Small intestine (tissue), 7 donors: ENCODE measurements at regions not wholly inside any gene's neighbourhood (a gene's known extent, or its start where the extent isn't known, plus 50 kb on each side); places are given as distances from the start of the nearest gene placed in this dataset.

Experiments
- DNase-seq, 2 donors: peaks; one replicate each; pipeline versions ENCODE4 v3.0.0 to v3.0.0-alpha.2; 2013
- FAIRE-seq: peaks from 2 replicates; lab custom pipeline; 2012; peaks lifted over from hg19 to GRCh38; lab: Jason Lieb, UNC
- H3K27ac ChIP-seq, 3 donors: one replicate each; pipeline ENCODE4 v1.5.1; 2013; ENCODE audit warnings: low read length in 2 of 3, mild to moderate bottlenecking in 2 of 3, control low read depth in 1 of 3, inconsistent platforms in 1 of 3, low read depth in 1 of 3, moderate library complexity in 1 of 3
- H3K27me3 ChIP-seq, 3 donors: one replicate each; pipeline ENCODE4 v1.6.1; 2013; ENCODE audit warnings: low read length in 3 of 3, inconsistent platforms in 1 of 3; ENCODE audit not compliant: control insufficient read depth in 3 of 3, insufficient read depth in 3 of 3
- H3K36me3 ChIP-seq, 3 donors: one replicate each; pipeline ENCODE4 v1.6.1; 2013; ENCODE audit warnings: low read length in 3 of 3, inconsistent platforms in 1 of 3, low read depth in 1 of 3, mild to moderate bottlenecking in 1 of 3, moderate library complexity in 1 of 3; ENCODE audit not compliant: control insufficient read depth in 3 of 3, insufficient read depth in 2 of 3
- H3K4me1 ChIP-seq, 3 donors: one replicate each; pipeline ENCODE4 v1.6.1; 2013; ENCODE audit warnings: low read length in 2 of 3, inconsistent platforms in 1 of 3, low read depth in 1 of 3, mild to moderate bottlenecking in 1 of 3, moderate library complexity in 1 of 3; ENCODE audit not compliant: control insufficient read depth in 3 of 3, insufficient read depth in 2 of 3
- H3K4me3 ChIP-seq, 3 donors: one replicate each; pipeline ENCODE4 v1.5.1; 2013; ENCODE audit warnings: low read length in 3 of 3, control low read depth in 1 of 3, inconsistent platforms in 1 of 3, low read depth in 1 of 3, mild to moderate bottlenecking in 1 of 3, moderate library complexity in 1 of 3
- H3K9me3 ChIP-seq, 2 donors: one replicate each; pipeline ENCODE4 v1.6.1; 2013; ENCODE audit warnings: low read depth in 1 of 2, low read length in 1 of 2; ENCODE audit not compliant: control insufficient read depth in 2 of 2, insufficient read depth in 1 of 2
- WGBS, 3 donors: extraction: QIAGEN DNeasy Blood & Tissue Kit; methylation state at CpG; one replicate each; pipeline ENCODE4 v1.1.7; 2013; 5-methylcytosine and 5-hydroxymethylcytosine counted together
- donor health status: healthy with polysubstance abuse.
- donor health status: control.
- donor health status: control.
- donor health status: Bipolar disorder and iron deficiency.
- donor health status: healthy.

GRCh38 chr7:45242261-45242660 lies 84.7 kb downstream of the RAMP3 start:
- Histone ChIP-seq H3K27ac (no peak overlapping the region), H3K9me3 (no peaks in the 10 kb centered on the region), H3K4me1 (no peaks in the 10 kb centered on the region), H3K36me3 (no peaks in the 10 kb centered on the region), H3K27me3 (peaks cover 0 to 7% (median 4%) of the 10 kb centered on the region in 3 donors), H3K4me3 (no peak overlapping the region)
- WGBS, 3 donors: 84 to 86% (median 86%) methylated on average over 4 of the region's 4 CpGs
- DNase-seq (no peak), FAIRE-seq (no peak)

GRCh38 chr7:45242698-45243097 lies 85.1 kb downstream of the RAMP3 start:
- DNase-seq (no peak), FAIRE-seq (no peak)
- 87 to 92% (median 91%) methylated on average over 3 of the region's 3 CpGs for WGBS, 3 donors
- H3K9me3 ChIP-seq: no peaks in the 10 kb centered on the region
- peaks cover 0 to 7% (median 3%) of the 10 kb centered on the region in 3 donors for H3K27me3 ChIP-seq
- H3K4me3 ChIP-seq: no peak overlapping the region
- H3K27ac ChIP-seq: no peak overlapping the region
- no peaks in the 10 kb centered on the region for H3K4me1 ChIP-seq
- H3K36me3 ChIP-seq: no peaks in the 10 kb centered on the region

DNA sequence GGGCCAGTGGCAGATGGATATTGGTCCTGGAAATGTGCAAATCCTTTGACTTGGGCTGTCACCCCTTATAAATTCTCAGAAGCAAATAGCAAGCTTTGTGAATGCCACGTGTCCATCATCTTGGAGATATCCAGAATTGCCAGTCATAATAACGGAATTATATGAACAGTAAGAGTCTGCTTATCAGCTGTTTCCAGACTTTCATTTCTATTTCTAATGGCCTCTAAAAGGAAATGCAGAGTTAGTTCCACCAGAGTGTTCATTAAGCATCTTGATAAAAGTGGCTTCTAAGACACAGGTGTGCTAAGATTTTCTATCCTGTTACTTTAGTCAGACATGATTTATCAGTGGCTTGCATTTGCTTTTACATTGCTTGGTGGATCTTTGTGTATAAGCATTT lies 87.4 kb downstream of the RAMP3 start:
- DNase-seq (no peak), FAIRE-seq (no peak)
- Histone ChIP-seq H3K27ac (no peak overlapping the region), H3K9me3 (no peaks in the 10 kb centered on the region), H3K4me3 (no peak overlapping the region), H3K4me1 (no peaks in the 10 kb centered on the region), H3K27me3 (peaks cover 0 to 4% (median 2%) of the 10 kb centered on the region in 3 donors), H3K36me3 (no peaks in the 10 kb centered on the region)
- 67 to 79% (median 67%) methylated on average over 2 of the region's 2 CpGs for WGBS, 3 donors

- Histone ChIP-seq H3K27me3 (peaks cover 0 to 2% (median under 1%) of the 10 kb centered on the region in 3 donors), H3K4me1 (no peaks in the 10 kb centered on the region), H3K9me3 (no peaks in the 10 kb centered on the region), H3K36me3 (no peaks in the 10 kb centered on the region), H3K4me3 (no peak overlapping the region), H3K27ac (no peak overlapping the region)
- FAIRE-seq: no peak
- DNase-seq: no peak
- WGBS, 3 donors: 66 to 81% (median 69%) methylated on average over 3 of the region's 3 CpGs
Measured at GRCh38 chr7:45246339-45246738, 88.7 kb downstream of the RAMP3 start.

DNA sequence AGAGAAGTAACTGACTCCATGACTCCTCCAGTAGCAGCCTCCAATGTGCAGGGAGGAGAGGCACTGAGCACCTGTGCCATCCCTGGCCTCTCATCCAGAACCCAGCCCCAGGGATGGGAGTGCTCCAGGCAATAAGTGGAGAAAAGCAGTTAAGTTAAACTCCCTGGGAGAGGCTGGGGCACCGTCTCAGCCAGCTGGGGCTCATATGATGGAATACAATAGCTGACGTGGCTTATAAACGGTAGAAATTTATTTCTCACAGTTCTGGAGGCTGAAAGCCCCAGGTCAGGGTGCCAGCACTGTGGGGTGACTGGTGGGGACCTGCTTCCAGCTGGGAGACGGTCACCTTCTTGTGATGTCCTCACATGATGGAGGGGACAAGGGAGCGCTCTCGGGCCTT lies 94.7 kb downstream of the RAMP3 start:
- no peak overlapping the region for H3K27ac ChIP-seq
- no peak overlapping the region for H3K4me3 ChIP-seq
- H3K27me3 ChIP-seq: peaks cover 0 to 5% (median 3%) of the 10 kb centered on the region in 3 donors
- no peaks in the 10 kb centered on the region for H3K36me3 ChIP-seq
- H3K4me1 ChIP-seq: no peaks in the 10 kb centered on the region
- DNase-seq (no peak), FAIRE-seq (no peak)
- H3K9me3 ChIP-seq: no peaks in the 10 kb centered on the region
- WGBS, 3 donors: 59 to 71% (median 66%) methylated on average over 6 of the region's 6 CpGs

DNA sequence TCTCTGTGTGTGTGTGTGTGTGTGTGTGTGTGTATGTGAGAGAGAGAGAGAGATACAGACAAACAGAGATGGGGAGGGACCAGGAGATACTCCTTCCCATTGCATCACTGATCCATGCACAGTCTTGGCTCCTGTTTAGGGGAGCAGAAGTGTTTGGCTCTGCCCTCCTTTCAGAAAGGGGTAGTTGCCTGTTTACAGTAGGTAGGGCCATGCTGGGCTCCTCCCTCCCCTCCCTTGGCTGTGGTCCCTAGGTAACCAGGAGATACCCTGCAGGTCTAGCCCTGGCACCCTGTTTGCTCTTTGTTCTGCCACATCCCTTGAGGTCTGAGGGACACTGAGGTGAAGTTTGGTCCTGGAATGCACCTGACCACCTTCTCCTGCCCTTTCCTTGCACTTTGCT lies 95.3 kb downstream of the RAMP3 start:
- Histone ChIP-seq H3K36me3 (no peaks in the 10 kb centered on the region), H3K4me3 (no peak overlapping the region), H3K9me3 (no peaks in the 10 kb centered on the region), H3K27me3 (peaks cover 0 to 5% (median 3%) of the 10 kb centered on the region in 3 donors), H3K27ac (no peak overlapping the region), H3K4me1 (no peaks in the 10 kb centered on the region)
- FAIRE-seq (no peak), DNase-seq (no peak)

DNA sequence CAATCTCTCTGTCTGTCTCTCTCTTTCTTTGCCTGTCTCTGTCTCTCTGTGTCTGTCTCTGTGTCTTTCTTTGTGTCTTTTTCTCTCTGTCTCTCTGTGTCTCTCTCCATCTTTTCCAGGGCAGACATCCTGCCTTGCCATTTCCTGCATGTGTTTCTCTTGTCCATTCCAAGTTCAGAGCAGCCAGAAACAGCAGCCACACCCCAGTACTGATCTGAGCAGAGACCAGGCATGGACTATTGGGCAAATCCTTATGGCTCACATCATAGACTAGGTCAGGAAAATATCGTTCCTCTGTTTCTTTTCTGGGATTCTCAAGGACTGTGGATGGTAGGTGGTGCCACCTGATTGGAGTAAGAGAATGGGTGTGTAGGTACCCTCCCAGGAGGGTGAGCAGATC lies 95.8 kb downstream of the RAMP3 start:
- Histone ChIP-seq H3K27ac (no peak overlapping the region), H3K27me3 (peaks cover 0 to 5% (median 3%) of the 10 kb centered on the region in 3 donors), H3K4me3 (no peak overlapping the region), H3K9me3 (no peaks in the 10 kb centered on the region), H3K36me3 (no peaks in the 10 kb centered on the region), H3K4me1 (no peaks in the 10 kb centered on the region)
- FAIRE-seq: no peak
- 55 to 72% (median 65%) methylated on average over 1 of the region's 1 CpG for WGBS, 3 donors
- DNase-seq: no peak

DNA sequence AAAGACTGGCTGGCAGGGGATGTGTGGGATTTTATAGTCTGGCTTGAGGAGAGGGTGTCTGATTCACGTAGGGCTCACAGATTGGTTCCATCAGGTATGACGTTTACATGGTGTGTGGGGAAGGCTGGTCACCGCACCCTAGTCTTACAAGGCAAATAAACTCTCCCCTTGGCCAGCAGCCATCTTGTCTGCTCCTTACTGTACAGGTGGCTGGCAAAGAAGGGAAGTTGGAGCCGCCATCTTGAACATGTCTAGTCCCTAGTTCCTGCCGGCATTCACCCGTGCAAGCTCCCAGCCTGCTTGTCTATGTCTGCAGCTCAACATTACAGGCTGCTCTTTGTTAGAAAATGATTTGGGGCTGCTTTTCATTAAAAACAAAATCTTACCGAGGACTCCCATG lies 97.6 kb downstream of the RAMP3 start:
- no peaks in the 10 kb centered on the region for H3K4me1 ChIP-seq
- no peak for FAIRE-seq

DNA sequence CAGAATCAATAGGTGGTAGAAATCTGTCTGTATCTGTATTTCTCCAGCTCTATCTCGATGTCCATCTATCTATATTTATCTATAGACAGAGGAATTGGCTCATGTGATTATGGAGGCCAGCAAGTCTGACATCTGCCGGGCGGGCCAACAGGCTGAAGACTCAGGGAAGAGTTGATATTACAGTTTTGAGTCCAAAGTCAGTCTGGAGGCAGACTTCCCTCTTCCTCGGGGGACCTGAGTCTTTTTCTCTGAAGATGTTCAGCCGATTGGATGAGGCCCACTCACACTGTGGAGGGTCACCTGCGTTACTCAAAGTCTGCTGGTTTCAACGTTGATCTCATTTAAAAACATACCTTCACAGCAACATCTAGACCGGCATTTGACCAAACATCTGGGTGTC lies 98.7 kb downstream of the RAMP3 start:
- H3K4me1 ChIP-seq: no peaks in the 10 kb centered on the region
- peaks cover 0 to 8% (median 5%) of the 10 kb centered on the region in 3 donors for H3K27me3 ChIP-seq
- FAIRE-seq: no peak
- H3K9me3 ChIP-seq: no peaks in the 10 kb centered on the region
- no peak overlapping the region for H3K27ac ChIP-seq
- 68 to 85% (median 80%) methylated on average over 8 of the region's 8 CpGs for WGBS, 3 donors
- H3K4me3 ChIP-seq: no peak overlapping the region
- DNase-seq: no peak
- H3K36me3 ChIP-seq: no peaks in the 10 kb centered on the region

More for the DNA sequence above, 97.6 kb downstream of the RAMP3 start:
- no peaks in the 10 kb centered on the region for H3K36me3 ChIP-seq
- H3K27ac ChIP-seq: no peak overlapping the region
- no peaks in the 10 kb centered on the region for H3K9me3 ChIP-seq
- DNase-seq: no peak
- 76 to 84% (median 83%) methylated on average over 7 of the region's 7 CpGs for WGBS, 3 donors
- no peak overlapping the region for H3K4me3 ChIP-seq
- H3K27me3 ChIP-seq: peaks cover 0 to 8% (median 5%) of the 10 kb centered on the region in 3 donors
